ENCODE measurements at regions not wholly inside any gene's neighbourhood (a gene's known extent, or its start where the extent isn't known, plus 50 kb on each side); places are given as distances from the start of the nearest gene placed in this dataset.

GRCh38 chr5:133830281-133830680 is 138.1 kb downstream of the C5orf15 start:
- H3K4me3 Mint-ChIP-seq, result no peak overlapping the region
- peaks cover 23% of the 10 kb centered on the region for H3K4me1 Mint-ChIP-seq (ENCODE audit: low read depth)
- no peak overlapping the region for H3K27ac Mint-ChIP-seq
- no peaks in the 10 kb centered on the region for H3K36me3 Mint-ChIP-seq (ENCODE audit: low read depth)
- DNase-seq, result no peak
- no peak for TF ChIP-seq CTCF (IDR thresholded peaks at IDR 0.05)
- H3K9me3 Mint-ChIP-seq, result peaks cover 4% of the 10 kb centered on the region; the same call in 1 of the 2 replicates
- peaks cover 10% of the 10 kb centered on the region for H3K27me3 Mint-ChIP-seq (ENCODE audit: insufficient read depth)

- Mint-ChIP-seq H3K9me3 (peaks cover 4% of the 10 kb centered on the region; the same call in 1 of the 2 replicates), H3K27me3 (ENCODE audit: insufficient read depth) (peaks cover 15% of the 10 kb centered on the region), H3K4me3 (no peak overlapping the region), H3K27ac (no peak overlapping the region), H3K36me3 (ENCODE audit: low read depth) (no peaks in the 10 kb centered on the region), H3K4me1 (ENCODE audit: low read depth) (peaks cover 23% of the 10 kb centered on the region)
- DNase-seq, result no peak
- no peak for TF ChIP-seq CTCF (IDR thresholded peaks at IDR 0.05)
Observed at GRCh38 chr5:133829786-133830185, 138.6 kb downstream of the C5orf15 start.

GRCh38 chr5:133828722-133829121 is 139.7 kb downstream of the C5orf15 start:
- no peaks in the 10 kb centered on the region for H3K36me3 Mint-ChIP-seq (ENCODE audit: low read depth)
- H3K4me1 Mint-ChIP-seq (ENCODE audit: low read depth), result peaks cover 23% of the 10 kb centered on the region
- H3K27ac Mint-ChIP-seq, result no peak overlapping the region

GRCh38 chr5:133827830-133828229 is 140.6 kb downstream of the C5orf15 start:
- TF ChIP-seq CTCF (IDR thresholded peaks at IDR 0.05), result no peak
- Mint-ChIP-seq H3K9me3 (peaks cover 4% of the 10 kb centered on the region; the same call in 1 of the 2 replicates), H3K4me3 (no peak overlapping the region), H3K27me3 (ENCODE audit: insufficient read depth) (peaks cover 28% of the 10 kb centered on the region), H3K4me1 (ENCODE audit: low read depth) (peaks cover 23% of the 10 kb centered on the region), H3K27ac (no peak overlapping the region), H3K36me3 (ENCODE audit: low read depth) (no peaks in the 10 kb centered on the region)
- DNase-seq, result no peak

More at GRCh38 chr5:133828722-133829121, 139.7 kb downstream of the C5orf15 start:
- Mint-ChIP-seq H3K4me3 (no peak overlapping the region), H3K9me3 (peaks cover 4% of the 10 kb centered on the region; the same call in 1 of the 2 replicates), H3K27me3 (ENCODE audit: insufficient read depth) (peaks cover 22% of the 10 kb centered on the region)
- TF ChIP-seq CTCF (IDR thresholded peaks at IDR 0.05), result no peak
- no peak for DNase-seq

- Mint-ChIP-seq H3K4me1 (ENCODE audit: low read depth) (peaks cover 16% of the 10 kb centered on the region), H3K27ac (no peak overlapping the region), H3K9me3 (peaks cover 4% of the 10 kb centered on the region; the same call in 1 of the 2 replicates), H3K27me3 (ENCODE audit: insufficient read depth) (peaks cover 35% of the 10 kb centered on the region), H3K36me3 (ENCODE audit: low read depth) (no peaks in the 10 kb centered on the region), H3K4me3 (no peak overlapping the region)
- DNase-seq, result no peak
- TF ChIP-seq CTCF (IDR thresholded peaks at IDR 0.05), result no peak
Observed at GRCh38 chr5:133827011-133827410, 141.4 kb downstream of the C5orf15 start.
